Peyer's patch (tissue), 4 donors: ENCODE measurements at regions not wholly inside any gene's neighbourhood (a gene's known extent, or its start where the extent isn't known, plus 50 kb on each side); places are given as distances from the start of the nearest gene placed in this dataset.

Source experiments
- POLR2A ChIP-seq, 2 donors: fragments of 450-650 bp; IDR thresholded peaks; one replicate each; pipeline ENCODE4 v1.5.1; 2017; ENCODE audit warnings: antibody characterized with exemption in 2 of 2, mild to moderate bottlenecking in 2 of 2, moderate library complexity in 2 of 2
- TF ChIP-seq, protein P1 (sequence below), 6 experiments: fragments of 450-650 bp in 4 of 6; fragments of 200-600 bp in 2 of 6; sonication (generic) in 1 of 6; IDR thresholded peaks; one replicate each; pipeline ENCODE4 v1.5.1; 2017 to 2019; ENCODE audit warnings: antibody characterized with exemption in 6 of 6, mild to moderate bottlenecking in 3 of 6, moderate library complexity in 1 of 6

DNA sequence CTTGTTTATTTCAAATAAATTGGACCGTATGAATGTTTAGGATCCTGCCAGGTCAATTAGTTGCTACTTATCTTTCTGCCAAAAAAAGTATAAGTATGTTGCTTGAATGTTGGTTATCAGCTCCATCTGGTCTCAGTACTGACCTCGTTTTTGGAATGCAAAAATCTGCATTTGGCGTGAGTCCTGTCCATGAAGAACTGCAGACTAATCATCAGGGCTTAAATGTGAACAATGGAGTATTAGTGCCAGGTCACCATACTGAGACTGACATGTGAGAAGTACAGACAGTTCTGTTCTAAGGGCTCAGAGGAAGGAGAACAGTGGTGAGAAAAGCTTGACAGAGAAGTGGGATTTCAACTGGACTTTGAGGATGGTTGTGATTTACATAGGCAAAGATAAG lies 393.1 kb upstream of the SLC14A2 start:
- TF ChIP-seq, protein P1, sequence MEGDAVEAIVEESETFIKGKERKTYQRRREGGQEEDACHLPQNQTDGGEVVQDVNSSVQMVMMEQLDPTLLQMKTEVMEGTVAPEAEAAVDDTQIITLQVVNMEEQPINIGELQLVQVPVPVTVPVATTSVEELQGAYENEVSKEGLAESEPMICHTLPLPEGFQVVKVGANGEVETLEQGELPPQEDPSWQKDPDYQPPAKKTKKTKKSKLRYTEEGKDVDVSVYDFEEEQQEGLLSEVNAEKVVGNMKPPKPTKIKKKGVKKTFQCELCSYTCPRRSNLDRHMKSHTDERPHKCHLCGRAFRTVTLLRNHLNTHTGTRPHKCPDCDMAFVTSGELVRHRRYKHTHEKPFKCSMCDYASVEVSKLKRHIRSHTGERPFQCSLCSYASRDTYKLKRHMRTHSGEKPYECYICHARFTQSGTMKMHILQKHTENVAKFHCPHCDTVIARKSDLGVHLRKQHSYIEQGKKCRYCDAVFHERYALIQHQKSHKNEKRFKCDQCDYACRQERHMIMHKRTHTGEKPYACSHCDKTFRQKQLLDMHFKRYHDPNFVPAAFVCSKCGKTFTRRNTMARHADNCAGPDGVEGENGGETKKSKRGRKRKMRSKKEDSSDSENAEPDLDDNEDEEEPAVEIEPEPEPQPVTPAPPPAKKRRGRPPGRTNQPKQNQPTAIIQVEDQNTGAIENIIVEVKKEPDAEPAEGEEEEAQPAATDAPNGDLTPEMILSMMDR (IDR thresholded peaks at IDR 0.05) = no peak
- TF ChIP-seq POLR2A (IDR thresholded peaks at IDR 0.05) = no peak
